ACHN (cell line): ENCODE measurements at regions not wholly inside any gene's neighbourhood (a gene's known extent, or its start where the extent isn't known, plus 50 kb on each side); places are given as distances from the start of the nearest gene placed in this dataset.
A peak's percentile ranks its signal among the peaks of the same experiment; 100 is the strongest.
"Not testable (repeated sequence)": the region's sequence is repeated elsewhere in the genome, so short reads cannot be mapped to it uniquely, and the experiment has no call there.

Experiments used
- DNase-seq: peaks from one replicate; pipeline ENCODE4 v3.0.0-alpha.2; 2015
- in situ Hi-C: cut with HindIII; loops from 2 replicates; pipeline ENCODE4 v1.10.0; 2017; ENCODE audit warnings: low sequenced_read_pairs, low pct_ligation_motif_present, low pct_unique_long_range_greater_than_20kb

DNA sequence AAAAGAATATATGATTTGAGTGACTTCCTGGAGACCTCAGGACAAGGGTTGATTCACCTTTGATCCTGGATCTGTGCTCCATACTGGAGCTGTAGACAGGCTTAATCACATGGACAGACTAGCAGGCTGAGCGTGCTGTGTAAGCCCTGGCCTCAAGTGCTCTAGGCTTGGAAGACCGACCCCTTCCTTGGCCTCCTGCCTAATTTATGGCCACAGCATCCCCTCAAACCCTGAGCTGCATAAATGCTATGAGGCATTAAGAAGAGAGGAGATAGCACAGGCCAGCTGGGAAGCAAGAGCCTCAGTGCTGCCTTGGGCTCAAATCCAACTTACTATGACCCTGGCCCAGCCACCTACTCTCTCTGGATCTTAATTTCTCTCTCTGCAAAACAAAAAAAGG is 385.1 kb downstream of the BUD13 start:
- in situ Hi-C loops = no loop called here
- no peak for DNase-seq

DNA sequence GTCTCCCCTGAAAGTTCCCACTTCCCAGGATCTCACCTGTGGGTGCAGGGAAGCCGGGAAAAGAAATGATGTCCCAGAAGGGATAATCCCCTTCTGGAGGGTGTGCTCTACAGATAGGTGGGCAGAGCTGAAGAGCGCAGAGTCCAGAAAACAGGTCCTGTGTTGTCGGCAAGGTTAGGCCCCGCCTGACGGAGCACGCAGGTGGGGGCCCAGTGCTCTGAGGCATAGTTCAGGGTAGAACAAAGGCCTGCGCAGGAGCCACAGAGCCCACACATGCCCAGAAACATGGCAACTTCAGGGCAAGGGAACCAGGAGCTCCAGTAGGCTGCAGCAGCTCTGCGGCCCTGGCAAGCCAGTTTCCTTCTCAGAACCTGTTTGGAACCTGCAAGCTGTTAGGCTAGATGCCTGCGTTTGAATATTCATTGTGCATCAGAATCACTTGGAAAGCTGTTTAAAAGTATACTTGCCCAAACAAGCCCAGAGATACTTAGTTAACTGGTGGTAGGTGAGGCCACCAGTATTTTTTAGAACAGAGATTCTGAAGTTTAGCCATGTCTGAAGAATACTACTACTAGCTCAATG is 386.6 kb downstream of the BUD13 start:
- in situ Hi-C loops = no loop called here
- no peak for DNase-seq

DNA sequence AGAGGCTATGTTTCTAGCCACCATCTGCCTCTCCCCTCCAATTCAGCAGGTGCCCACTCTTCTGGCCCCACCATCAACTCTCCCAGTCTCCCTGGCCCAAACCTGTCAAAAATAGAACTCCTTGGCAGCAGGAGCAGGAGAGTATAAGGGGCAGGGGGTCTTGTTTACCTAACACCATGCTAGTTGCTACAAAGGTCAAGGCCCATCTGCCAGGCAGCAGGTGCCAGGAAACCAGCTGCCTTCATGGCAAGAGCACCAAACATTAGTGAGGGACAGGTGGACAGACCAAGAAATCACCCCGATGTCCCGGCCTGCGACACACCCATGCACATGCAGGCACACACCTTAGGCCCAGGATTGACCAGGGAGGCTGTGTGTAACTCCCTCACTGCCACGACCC is 387.9 kb downstream of the BUD13 start:
- in situ Hi-C loops = no loop called here
- DNase-seq = no peak

DNA sequence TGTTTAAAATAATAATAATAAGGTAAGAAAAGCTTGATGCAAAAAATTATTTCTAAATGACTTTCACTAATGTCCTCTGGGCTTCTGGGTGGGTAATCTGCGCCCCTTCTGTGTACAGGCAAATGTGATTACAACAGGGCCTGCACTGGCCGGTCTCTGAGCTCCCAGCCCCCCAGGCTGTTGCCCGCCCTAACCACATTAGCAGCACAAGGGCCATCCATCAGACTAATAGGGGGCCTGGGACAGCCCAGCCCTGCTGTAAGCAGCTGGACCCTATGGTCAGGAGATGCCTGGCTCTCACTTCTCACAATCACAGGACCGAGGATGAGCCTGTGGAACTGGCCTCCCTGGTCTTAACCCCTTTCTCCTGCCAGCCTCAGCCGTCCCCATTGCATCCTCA is 388.4 kb downstream of the BUD13 start:
- no peak for DNase-seq
- in situ Hi-C loops = no loop called here

DNA sequence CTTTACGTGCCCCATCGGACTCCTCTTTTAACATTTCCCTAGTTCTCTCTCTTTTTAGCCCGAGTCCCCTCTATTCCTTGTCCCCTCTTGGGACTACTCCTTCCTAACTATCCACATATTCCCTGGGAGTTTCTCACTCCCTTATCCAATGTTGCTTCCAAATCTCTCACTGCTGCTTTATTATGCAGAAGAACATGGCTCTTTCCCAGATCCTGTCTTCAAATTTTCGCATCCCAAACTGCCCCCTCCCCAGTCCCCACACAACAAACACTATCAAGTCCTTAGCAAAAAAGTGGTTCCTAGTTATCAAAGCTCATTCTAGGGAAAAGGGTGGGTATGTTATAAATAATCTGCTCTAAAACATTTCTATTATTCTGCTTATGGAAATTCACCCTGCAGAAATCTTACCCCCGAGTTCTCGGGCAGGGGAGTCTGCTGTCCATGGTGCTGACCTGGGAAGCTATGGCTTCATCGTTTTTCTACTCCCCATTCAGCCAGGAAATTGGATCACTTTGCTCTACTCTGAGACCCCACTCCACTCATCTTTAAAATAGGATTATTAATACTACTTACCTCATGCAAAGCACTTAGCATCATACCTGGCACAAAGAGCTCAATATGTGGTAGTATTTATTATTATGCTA is 393.5 kb downstream of the BUD13 start:
- in situ Hi-C loops = no loop called here
- DNase-seq = peak; percentile 35

- no peak for DNase-seq
- in situ Hi-C loops = no loop called here
These were observed 396.2 kb downstream of the BUD13 start for GRCh38 chr11:116376547-116376946.

DNA sequence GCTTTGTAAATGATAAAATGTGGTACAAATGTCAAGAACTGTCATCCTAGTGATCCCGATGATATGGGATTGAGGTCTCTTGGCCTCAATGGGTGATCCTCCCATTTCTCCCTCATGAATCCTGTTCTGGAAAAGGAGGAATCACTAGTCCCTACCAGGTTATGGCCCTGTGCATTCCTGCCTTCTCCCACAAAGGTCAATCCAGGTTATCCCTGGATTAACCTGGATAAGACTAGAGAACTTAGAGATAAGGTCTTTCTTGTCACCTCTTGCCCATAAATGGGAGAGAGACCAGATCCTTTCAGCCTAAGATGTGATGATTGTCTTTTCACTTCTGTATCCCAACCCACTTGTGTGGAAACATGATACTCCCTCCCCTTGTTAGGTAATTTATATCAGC is 396.7 kb downstream of the BUD13 start:
- no peak for DNase-seq
- in situ Hi-C loops = no loop called here

DNA sequence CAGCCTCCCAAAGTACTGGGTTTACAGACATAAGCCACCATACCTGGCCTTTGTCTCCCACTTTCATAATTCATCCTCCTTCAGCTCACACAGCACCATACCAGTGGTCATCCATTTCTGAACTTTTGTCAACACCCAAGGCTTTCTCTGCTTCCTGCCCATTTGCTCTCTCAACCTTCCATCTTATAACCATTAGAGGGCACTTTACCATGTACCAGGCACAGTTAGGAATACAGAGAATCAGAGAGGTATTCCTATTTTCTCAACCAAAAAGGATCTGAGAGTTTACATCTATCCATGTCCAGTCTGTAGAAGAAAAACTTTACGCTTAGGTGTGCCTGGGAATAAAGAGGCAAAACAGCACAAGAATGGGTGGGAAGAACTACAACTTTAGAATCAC is 397.6 kb downstream of the BUD13 start:
- in situ Hi-C loops = no loop called here
- no peak for DNase-seq

DNA sequence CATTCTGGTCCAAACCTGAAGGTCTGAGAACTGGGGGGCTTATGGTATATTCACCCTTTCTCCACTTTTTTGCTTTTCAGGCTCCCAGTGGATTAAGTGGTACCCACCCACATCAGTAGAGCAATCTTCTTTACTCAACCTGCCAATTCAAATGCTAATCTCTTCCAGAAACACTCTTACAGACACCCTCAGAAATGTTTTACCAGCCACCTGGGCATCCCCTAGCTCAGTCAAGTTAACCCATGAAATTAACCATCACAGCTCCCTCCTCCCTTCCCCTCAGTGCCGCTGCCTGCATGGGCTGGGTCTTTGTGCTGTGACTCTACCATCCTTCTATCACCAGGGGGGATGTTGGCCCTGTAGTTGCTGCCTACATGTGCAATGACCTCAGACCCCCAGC is 398.7 kb downstream of the BUD13 start:
- in situ Hi-C loops = no loop called here
- no peak for DNase-seq

DNA sequence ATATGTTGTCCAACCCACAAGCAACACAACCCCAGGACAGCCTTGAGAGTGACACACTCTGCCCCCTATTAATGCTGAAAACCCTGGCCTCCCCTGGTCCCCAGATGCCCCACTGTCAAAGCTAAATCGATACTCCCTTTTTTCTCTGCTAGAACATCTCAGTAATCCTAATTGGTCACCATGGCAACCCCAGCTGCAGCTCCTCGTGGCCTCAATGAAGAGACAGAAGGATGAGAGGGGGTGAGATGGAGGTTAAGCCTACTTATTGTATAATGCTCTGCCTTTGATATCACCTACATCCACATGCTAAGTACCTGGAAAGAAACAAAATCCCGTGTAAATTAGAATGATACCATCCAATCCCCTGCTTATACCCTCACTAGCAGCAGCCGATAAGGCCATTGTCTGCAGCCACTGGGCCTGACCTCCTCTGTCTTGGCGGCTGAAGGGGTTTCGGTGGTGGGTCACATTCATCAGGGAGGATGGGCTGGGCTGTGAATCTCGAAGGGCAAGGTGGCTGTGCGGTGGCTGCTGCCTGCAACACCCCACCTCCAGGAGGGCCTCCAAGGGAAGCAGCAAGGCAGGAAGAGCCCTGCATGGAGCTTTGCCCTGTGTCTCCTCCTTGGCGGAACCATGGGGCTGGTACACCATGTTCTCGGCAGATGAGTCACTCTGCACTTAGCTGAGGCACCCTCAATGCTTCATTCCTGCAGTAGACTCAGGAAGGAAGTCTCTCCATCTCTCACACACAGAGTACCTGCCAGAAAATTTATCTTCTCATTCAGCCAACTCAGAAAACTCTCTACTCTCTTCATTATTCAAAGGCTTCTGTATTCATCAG is 399.5 kb downstream of the BUD13 start:
- in situ Hi-C loops = no loop called here
- DNase-seq = no peak

GRCh38 chr11:116371146-116371545 is 401.6 kb downstream of the BUD13 start:
- DNase-seq = no peak
- in situ Hi-C loops = no loop called here

DNA sequence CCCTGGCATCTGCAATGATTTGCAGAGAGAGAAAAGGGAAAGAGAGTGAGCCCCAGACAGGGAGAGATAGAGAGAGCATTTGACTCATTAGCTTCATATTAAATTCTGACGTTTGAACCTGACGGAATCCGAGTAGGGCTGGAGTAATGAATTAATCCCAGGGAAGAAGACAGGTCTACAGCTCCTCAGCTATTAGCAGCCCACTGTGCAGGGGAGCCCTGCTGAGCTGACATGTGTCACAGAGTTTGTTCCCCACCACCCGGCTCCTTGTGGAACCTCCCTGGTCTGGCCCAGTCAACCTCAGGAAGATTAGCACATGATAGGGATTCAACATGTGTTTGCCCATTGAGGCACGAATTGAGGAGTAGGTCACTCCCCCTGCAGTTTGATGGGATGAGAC is 404.0 kb downstream of the BUD13 start:
- DNase-seq = no peak
- in situ Hi-C loops = no loop called here

DNA sequence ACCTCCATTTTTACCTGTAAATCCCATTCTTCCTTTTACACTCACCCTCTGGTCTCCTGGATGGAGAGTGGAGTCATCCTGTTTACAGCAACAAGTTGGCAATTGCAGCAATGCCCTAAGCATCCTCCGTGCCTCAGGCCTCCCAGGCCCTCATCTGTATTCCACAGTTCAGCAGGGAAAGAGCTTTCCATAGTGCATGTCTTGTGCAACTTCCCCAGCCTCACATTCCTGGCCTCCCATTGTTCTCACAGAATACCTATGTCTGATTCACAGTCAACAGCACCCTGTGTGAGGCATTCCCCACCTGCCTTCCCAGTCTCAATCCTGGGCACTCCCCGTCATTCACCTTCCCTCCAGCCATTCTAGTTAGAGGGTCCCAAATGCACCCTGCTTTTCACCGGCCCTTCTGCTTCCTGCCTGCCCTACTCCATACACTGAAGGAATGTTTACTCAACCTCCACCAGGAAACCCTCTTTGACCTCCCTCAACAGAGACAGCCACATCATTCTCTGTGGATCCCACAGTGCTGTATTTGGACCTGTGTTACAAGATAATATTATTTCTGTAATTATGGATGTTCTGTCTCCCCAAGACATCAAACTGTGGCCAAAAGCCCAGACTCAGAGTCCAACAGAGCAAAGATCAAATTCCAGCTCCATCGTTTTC is 405.7 kb downstream of the BUD13 start:
- in situ Hi-C loops = no loop called here
- DNase-seq = no peak

GRCh38 chr11:116366451-116366850 is 406.3 kb downstream of the BUD13 start:
- in situ Hi-C loops = no loop called here
- no peak for DNase-seq

- in situ Hi-C loops, DNase-seq: not testable (repeated sequence)
These were observed 407.9 kb downstream of the BUD13 start for GRCh38 chr11:116364925-116365324.

GRCh38 chr11:116364348-116364747 is 408.4 kb downstream of the BUD13 start:
- no peak for DNase-seq
- in situ Hi-C loops = no loop called here

- in situ Hi-C loops = no loop called here
- DNase-seq = no peak
These were observed 412.4 kb downstream of the BUD13 start for GRCh38 chr11:116360221-116360941.

DNA sequence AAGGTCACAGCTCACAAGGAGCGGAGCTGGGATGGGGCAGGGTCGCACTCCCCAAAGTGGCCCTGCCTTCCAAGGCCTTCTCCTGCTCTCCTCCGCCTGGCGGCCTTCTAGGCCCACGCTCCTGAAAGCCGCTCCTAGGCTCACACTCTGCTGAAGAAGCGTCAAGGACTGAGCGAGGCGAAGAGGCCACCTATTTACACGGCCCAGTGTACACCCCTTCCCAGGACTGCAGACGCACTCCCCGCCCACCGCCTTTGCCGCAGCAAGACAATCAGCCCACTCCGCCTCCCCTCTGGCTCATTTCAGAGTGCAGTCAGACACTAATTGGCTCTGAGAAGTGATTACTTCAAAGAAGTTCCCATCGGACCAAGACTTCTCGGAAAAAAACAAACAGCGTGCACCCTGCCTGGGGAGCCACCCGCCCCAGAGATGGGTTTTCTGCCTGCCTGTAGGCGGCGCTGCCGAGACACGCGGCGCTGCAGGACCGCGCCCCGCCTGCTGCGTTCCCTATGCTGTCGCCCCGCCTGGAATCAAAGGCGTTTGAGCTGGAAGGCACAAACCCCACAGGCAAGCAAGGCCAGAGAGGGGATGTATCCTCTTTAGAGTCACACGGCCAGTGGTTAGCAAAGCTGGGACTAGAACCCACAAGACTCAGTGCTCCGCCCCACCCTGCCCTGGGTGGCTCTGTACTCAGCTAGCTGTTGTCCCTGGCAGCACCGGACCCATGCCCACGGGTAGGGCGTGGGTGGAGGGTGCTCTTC is 414.8 kb downstream of the BUD13 start:
- in situ Hi-C loops = no loop called here
- no peak for DNase-seq
